ENCODE measurements at regions not wholly inside any gene's neighbourhood (a gene's known extent, or its start where the extent isn't known, plus 50 kb on each side); places are given as distances from the start of the nearest gene placed in this dataset.

DNA sequence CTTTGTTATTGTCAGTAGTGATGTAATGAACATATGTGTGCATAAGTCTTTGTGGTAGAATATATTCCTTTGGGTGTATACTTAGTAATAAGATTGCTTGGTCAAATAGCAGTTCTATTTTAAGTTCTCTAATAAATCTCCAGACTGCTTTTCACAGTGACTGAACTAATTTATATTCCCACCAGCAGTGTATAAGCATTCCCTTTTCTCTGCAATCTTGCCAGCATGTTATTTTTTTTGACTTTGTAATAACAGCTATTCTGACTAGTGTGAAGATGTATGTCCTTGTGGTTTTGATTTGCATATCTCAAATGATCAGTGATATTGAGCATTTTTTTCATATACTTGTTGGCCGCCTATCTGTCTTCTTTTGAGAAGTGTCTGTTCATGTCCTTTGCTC, 111.5 kb upstream of the CDH12 start:
- peaks cover 41% of the 10 kb centered on the region for H3K4me1 Mint-ChIP-seq
- Histone ChIP-seq H3K36me3 (replicated peaks in 1 of 2; ENCODE audit: control extremely low read depth in 1 of 2, control insufficient read depth in 1 of 2, extremely low read depth in 1 of 2, insufficient read depth in 2 of 2, low read length in 1 of 2) (no peaks in the 10 kb centered on the region), H2AFZ (ENCODE audit: insufficient read depth, low read depth, low read length, poor library complexity, severe bottlenecking) (no peak overlapping the region), H3K27me3 (replicated peaks in 1 of 4; ENCODE audit: control extremely low read depth in 1 of 4, control insufficient read depth in 3 of 4, insufficient read depth in 4 of 4, low read length in 3 of 4) (no peaks in the 10 kb centered on the region), H3K4me3 (ENCODE audit: control extremely low read depth in 1 of 5, extremely low read depth in 1 of 5, insufficient read depth in 1 of 5, low read depth in 2 of 5, low read length in 4 of 5) (no peak overlapping the region), H3K4me1 (ENCODE audit: control insufficient read depth in 2 of 2, insufficient read depth in 2 of 2, low read length in 2 of 2) (peaks cover 19 to 25% of the 10 kb centered on the region in 2 donors), H4K20me1 (ENCODE audit: control insufficient read depth, insufficient read depth, low read length, poor library complexity, severe bottlenecking) (no peaks in the 10 kb centered on the region), H3K4me2 (replicated peaks; ENCODE audit: low read depth, low read length, poor library complexity, severe bottlenecking) (peak overlapping the region; percentile 47), H3K27ac (ENCODE audit: low read length in 2 of 2) (no peak overlapping the region), H3K9ac (ENCODE audit: low read length) (no peak overlapping the region), H3K79me2 (ENCODE audit: control insufficient read depth, insufficient read depth, low read length) (no peaks in the 10 kb centered on the region), H3K9me3 (ENCODE audit: control extremely low read depth in 1 of 3, control insufficient read depth in 2 of 3, insufficient read depth in 1 of 3, low read length in 2 of 3) (peaks cover 0 to 3% (median 0%) of the 10 kb centered on the region in 3 donors)
- WGBS (ENCODE audit: insufficient coverage), result no CpG with 5 or more reads among the region's 1 CpG
- ChIA-PET CTCF (no interaction called here), POLR2A (no interaction called here)
- ATAC-seq (ENCODE audit: low read depth) (no peak), DNase-seq (no peak)
- intact Hi-C loops (cut with micrococcal nuclease), result loop anchor here (5.0 kb wide), 1 partner anchor 48 kb away; no protein-coding TSS in a partner anchor
- H3K27ac Mint-ChIP-seq, result no peak overlapping the region
- peak overlapping the region; percentile 39 for H3K4me3 Mint-ChIP-seq
- no peaks in the 10 kb centered on the region for H3K27me3 Mint-ChIP-seq
- no peak for TF ChIP-seq EZH2 (IDR thresholded peaks at IDR 0.05; ENCODE audit: borderline replicate concordance, insufficient read depth, low read depth, low read length, poor library complexity, severe bottlenecking)
- TF ChIP-seq, protein P1, sequence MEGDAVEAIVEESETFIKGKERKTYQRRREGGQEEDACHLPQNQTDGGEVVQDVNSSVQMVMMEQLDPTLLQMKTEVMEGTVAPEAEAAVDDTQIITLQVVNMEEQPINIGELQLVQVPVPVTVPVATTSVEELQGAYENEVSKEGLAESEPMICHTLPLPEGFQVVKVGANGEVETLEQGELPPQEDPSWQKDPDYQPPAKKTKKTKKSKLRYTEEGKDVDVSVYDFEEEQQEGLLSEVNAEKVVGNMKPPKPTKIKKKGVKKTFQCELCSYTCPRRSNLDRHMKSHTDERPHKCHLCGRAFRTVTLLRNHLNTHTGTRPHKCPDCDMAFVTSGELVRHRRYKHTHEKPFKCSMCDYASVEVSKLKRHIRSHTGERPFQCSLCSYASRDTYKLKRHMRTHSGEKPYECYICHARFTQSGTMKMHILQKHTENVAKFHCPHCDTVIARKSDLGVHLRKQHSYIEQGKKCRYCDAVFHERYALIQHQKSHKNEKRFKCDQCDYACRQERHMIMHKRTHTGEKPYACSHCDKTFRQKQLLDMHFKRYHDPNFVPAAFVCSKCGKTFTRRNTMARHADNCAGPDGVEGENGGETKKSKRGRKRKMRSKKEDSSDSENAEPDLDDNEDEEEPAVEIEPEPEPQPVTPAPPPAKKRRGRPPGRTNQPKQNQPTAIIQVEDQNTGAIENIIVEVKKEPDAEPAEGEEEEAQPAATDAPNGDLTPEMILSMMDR (IDR thresholded peaks at IDR 0.05), result no peak
- peaks cover 2% of the 10 kb centered on the region for H3K9me3 Mint-ChIP-seq (ENCODE audit: insufficient read depth)

DNA sequence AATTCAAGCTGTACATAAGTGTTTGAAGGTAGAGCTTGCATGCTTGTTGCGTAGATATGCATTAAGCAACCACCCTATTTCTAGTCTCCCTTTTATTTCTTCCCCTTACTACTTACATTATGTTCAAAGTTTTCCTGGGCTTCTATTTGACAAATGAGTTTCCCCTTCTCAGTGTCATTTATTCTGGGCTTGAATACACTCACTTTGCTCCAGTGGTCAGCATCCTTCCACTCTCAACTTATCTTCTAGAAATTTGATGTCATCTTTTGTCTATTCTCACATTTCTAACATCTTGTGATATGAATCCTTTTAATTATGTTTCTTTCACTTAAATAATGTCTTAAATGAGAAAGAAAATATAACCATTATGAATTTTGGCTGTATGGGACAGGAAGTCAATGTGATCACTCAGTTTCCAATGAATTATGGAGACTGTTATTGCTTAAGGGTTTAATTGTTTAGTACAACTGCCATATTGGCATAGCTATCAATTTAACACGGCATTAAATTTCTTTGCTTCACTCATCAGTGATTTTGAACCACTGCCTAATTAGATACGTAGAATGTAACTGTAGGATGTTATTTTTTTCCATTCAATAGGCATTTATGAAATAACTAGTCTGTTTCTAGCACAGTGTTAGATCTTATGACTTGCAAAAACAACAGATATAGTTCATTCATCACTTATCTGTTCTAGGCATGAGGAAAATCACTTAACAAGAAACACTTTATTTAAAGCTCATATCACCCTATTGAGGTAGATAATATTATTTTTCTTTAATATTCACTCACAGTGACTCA, 105.5 kb upstream of the CDH12 start:
- TF ChIP-seq, protein P1 (IDR thresholded peaks at IDR 0.05), result no peak
- TF ChIP-seq EZH2 (IDR thresholded peaks at IDR 0.05; ENCODE audit: borderline replicate concordance, insufficient read depth, low read depth, low read length, poor library complexity, severe bottlenecking), result no peak
- Histone ChIP-seq H3K9me3 (ENCODE audit: control extremely low read depth in 1 of 3, control insufficient read depth in 2 of 3, insufficient read depth in 1 of 3, low read length in 2 of 3) (no peaks in the 10 kb centered on the region), H3K4me1 (ENCODE audit: control insufficient read depth in 2 of 2, insufficient read depth in 2 of 2, low read length in 2 of 2) (no peaks in the 10 kb centered on the region), H3K4me3 (ENCODE audit: control extremely low read depth in 1 of 5, extremely low read depth in 1 of 5, insufficient read depth in 1 of 5, low read depth in 2 of 5, low read length in 4 of 5) (no peak overlapping the region), H3K4me2 (replicated peaks; ENCODE audit: low read depth, low read length, poor library complexity, severe bottlenecking) (no peak overlapping the region), H4K20me1 (ENCODE audit: control insufficient read depth, insufficient read depth, low read length, poor library complexity, severe bottlenecking) (no peaks in the 10 kb centered on the region), H3K27me3 (replicated peaks in 1 of 4; ENCODE audit: control extremely low read depth in 1 of 4, control insufficient read depth in 3 of 4, insufficient read depth in 4 of 4, low read length in 3 of 4) (no peaks in the 10 kb centered on the region), H3K27ac (ENCODE audit: low read length in 2 of 2) (no peak overlapping the region), H3K36me3 (replicated peaks in 1 of 2; ENCODE audit: control extremely low read depth in 1 of 2, control insufficient read depth in 1 of 2, extremely low read depth in 1 of 2, insufficient read depth in 2 of 2, low read length in 1 of 2) (no peaks in the 10 kb centered on the region), H2AFZ (ENCODE audit: insufficient read depth, low read depth, low read length, poor library complexity, severe bottlenecking) (no peak overlapping the region), H3K79me2 (ENCODE audit: control insufficient read depth, insufficient read depth, low read length) (no peaks in the 10 kb centered on the region), H3K9ac (ENCODE audit: low read length) (no peak overlapping the region)
- Mint-ChIP-seq H3K27ac (no peak overlapping the region), H3K4me3 (no peak overlapping the region), H3K27me3 (no peaks in the 10 kb centered on the region), H3K9me3 (ENCODE audit: insufficient read depth) (peaks cover 3% of the 10 kb centered on the region), H3K4me1 (no peaks in the 10 kb centered on the region)
- ChIA-PET POLR2A (no interaction called here), CTCF (no interaction called here)
- WGBS (ENCODE audit: insufficient coverage), result no CpG with 5 or more reads among the region's 3 CpGs
- DNase-seq, result no peak
- no peak for ATAC-seq (ENCODE audit: low read depth)
- intact Hi-C loops (cut with micrococcal nuclease), result no loop called here
